Activated CD8-positive, alpha-beta T cell treated with anti-CD3 and anti-CD28 coated beads for 36 hours (primary cell): ENCODE measurements at regions not wholly inside any gene's neighbourhood (a gene's known extent, or its start where the extent isn't known, plus 50 kb on each side); places are given as distances from the start of the nearest gene placed in this dataset.

Source experiments
- ATAC-seq: fragments of 200-7000 bp; cut with Tn5 transposase; one replicate; pipeline ENCODE4 v1.10.0; 2021; ENCODE audit warnings: mild to moderate bottlenecking, moderate library complexity
- CTCF ChIA-PET: fragments of 350-600 bp; sonication (Branson Sonifier 250); formaldehyde crosslinking; loops from one replicate; lab custom pipeline; 2021; ENCODE audit warnings: antibody characterized with exemption; lab: Charles Lee
- POLR2A ChIA-PET: fragments of 350-600 bp; sonication (Branson Sonifier 250); formaldehyde crosslinking; loops from one replicate; lab custom pipeline; 2021; ENCODE audit warnings: antibody characterized with exemption; lab: Charles Lee
- DNase-seq: peaks from one replicate; pipeline ENCODE4 v3.0.0-alpha.2; 2020
- H3K27ac Mint-ChIP-seq: one replicate; pipeline ENCODE4 v1.8.0; 2021; ENCODE audit warnings: mild to moderate bottlenecking, mixed read lengths
- H3K27me3 Mint-ChIP-seq: one replicate; pipeline ENCODE4 v1.8.0; 2021; ENCODE audit warnings: mixed read lengths
- H3K36me3 Mint-ChIP-seq: one replicate; pipeline ENCODE4 v1.8.0; 2021; ENCODE audit warnings: low read depth, mixed read lengths
- H3K4me1 Mint-ChIP-seq: one replicate; pipeline ENCODE4 v1.8.0; 2021; ENCODE audit warnings: low read depth, mixed read lengths
- H3K4me3 Mint-ChIP-seq: one replicate; pipeline ENCODE4 v1.8.0; 2021; ENCODE audit warnings: mild to moderate bottlenecking, moderate library complexity, mixed read lengths
- H3K9me3 Mint-ChIP-seq: one replicate; pipeline ENCODE4 v1.8.0; 2021; ENCODE audit warnings: mixed read lengths
- intact Hi-C: fragments of 100-400 bp; cut with micrococcal nuclease; formaldehyde crosslinking; loops from one replicate; pipeline ENCODE4 v1.10.0; 2022
- TF ChIP-seq, protein P1 (sequence below): fragments of 200-600 bp; IDR thresholded peaks from one replicate; pipeline ENCODE4 v1.8.0; 2022; ENCODE audit warnings: antibody characterized with exemption, mild to moderate bottlenecking

DNA sequence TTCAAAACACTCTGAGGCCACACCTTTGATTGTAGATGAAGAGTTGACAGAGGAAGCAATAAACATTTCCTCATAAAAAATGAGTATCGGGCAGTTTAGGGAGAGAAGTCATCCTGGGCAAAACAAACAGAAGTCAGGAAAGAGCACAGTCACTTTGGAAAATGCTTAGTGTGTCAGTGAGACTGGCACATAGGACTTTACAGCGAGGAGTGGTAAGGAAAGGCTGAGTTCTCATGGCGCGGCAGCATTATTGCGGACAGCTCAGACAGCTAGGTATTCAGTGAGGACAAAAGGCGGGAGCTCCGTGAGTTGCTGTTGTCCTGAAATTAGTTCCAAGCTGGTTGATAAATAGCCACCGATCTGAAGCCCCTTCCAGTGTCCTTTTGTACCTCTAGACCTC is 229.9 kb downstream of the SNAPC1 start:
- no peaks in the 10 kb centered on the region for H3K9me3 Mint-ChIP-seq
- H3K27ac Mint-ChIP-seq, result no peak overlapping the region
- no peak overlapping the region for H3K4me3 Mint-ChIP-seq
- H3K27me3 Mint-ChIP-seq, result peaks cover 4% of the 10 kb centered on the region
- no peaks in the 10 kb centered on the region for H3K4me1 Mint-ChIP-seq
- intact Hi-C loops, result no loop called here
- H3K36me3 Mint-ChIP-seq, result no peaks in the 10 kb centered on the region
- ChIA-PET POLR2A (no interaction called here), CTCF (no interaction called here)
- ATAC-seq (no peak), DNase-seq (no peak)
- TF ChIP-seq, protein P1, sequence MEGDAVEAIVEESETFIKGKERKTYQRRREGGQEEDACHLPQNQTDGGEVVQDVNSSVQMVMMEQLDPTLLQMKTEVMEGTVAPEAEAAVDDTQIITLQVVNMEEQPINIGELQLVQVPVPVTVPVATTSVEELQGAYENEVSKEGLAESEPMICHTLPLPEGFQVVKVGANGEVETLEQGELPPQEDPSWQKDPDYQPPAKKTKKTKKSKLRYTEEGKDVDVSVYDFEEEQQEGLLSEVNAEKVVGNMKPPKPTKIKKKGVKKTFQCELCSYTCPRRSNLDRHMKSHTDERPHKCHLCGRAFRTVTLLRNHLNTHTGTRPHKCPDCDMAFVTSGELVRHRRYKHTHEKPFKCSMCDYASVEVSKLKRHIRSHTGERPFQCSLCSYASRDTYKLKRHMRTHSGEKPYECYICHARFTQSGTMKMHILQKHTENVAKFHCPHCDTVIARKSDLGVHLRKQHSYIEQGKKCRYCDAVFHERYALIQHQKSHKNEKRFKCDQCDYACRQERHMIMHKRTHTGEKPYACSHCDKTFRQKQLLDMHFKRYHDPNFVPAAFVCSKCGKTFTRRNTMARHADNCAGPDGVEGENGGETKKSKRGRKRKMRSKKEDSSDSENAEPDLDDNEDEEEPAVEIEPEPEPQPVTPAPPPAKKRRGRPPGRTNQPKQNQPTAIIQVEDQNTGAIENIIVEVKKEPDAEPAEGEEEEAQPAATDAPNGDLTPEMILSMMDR, result no peak

DNA sequence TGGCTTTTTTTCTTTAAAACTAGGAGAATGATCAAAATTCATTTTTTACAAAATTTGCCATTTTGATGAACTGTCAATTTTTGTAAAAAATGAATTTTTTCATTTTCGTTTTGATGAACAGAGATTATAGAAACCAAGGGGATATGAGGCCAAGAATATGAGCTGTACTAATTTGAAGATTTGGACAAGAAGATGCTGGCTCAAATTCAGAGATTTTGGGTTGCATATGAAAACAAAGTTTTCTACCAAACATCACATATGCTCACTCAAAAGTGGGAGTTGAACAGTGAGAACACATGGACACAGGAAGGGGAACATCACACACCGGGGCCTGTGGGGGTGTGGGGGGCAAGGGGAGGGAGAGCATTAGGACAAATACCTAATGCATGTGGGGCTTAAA is 230.7 kb downstream of the SNAPC1 start:
- POLR2A ChIA-PET, result no interaction called here
- intact Hi-C loops, result no loop called here
- H3K4me1 Mint-ChIP-seq, result no peaks in the 10 kb centered on the region
- no peak for ATAC-seq
- H3K27me3 Mint-ChIP-seq, result peaks cover 4% of the 10 kb centered on the region
- no peaks in the 10 kb centered on the region for H3K9me3 Mint-ChIP-seq
- TF ChIP-seq, protein P1, result no peak
- CTCF ChIA-PET, result interaction anchor here (3.3 kb wide), 1 partner anchor 134 kb away, joined by 16 read pairs; no protein-coding TSS in a partner anchor
- no peak for DNase-seq
- no peak overlapping the region for H3K4me3 Mint-ChIP-seq
- H3K36me3 Mint-ChIP-seq, result no peaks in the 10 kb centered on the region
- no peak overlapping the region for H3K27ac Mint-ChIP-seq

DNA sequence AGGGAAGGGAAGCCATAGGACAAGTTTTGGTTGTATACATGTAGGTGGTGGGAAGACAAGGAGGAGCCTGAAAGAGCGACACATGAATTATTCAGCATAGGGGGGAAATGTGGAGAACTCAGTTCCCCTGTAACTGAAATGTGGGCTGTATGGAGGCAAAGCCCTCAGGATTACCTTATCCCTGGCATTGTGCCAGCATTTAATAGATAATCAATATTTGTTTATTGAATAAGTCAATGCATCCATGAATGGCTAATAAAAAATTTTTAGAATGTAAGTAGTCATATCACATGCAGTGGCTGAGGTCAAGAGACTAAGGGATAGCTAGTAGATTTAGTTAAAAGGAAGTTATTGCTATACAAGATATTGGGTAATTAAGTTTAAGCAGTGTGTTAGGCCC is 232.4 kb downstream of the SNAPC1 start:
- ATAC-seq (no peak), DNase-seq (no peak)
- TF ChIP-seq, protein P1, result no peak
- H3K4me3 Mint-ChIP-seq, result no peak overlapping the region
- H3K4me1 Mint-ChIP-seq, result no peaks in the 10 kb centered on the region
- H3K27me3 Mint-ChIP-seq, result peaks cover 4% of the 10 kb centered on the region
- no peaks in the 10 kb centered on the region for H3K36me3 Mint-ChIP-seq
- CTCF ChIA-PET, result interaction anchor here (3.3 kb wide), 1 partner anchor 132 kb away, joined by 16 read pairs; no protein-coding TSS in a partner anchor
- H3K9me3 Mint-ChIP-seq, result no peaks in the 10 kb centered on the region
- intact Hi-C loops, result no loop called here
- H3K27ac Mint-ChIP-seq, result no peak overlapping the region
- POLR2A ChIA-PET, result no interaction called here

DNA sequence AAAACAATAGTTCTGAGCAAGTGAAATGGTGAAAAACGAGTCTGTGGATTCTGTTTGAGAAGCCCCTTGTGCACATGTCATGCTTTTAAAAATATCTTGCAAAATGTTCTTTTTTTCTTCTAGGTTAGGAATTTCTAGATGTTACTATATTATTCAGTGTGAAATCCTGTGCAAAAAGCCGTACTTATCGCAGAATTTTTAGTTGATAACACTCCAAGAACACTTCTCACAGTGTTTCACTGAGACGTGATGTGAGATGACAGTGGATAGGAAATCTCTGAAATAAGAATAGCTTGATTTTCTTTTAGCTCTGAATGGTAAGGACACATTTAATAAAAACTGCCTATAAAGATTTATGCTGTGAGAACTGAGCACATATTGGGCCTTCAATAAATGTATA is 234.5 kb downstream of the SNAPC1 start:
- Mint-ChIP-seq H3K9me3 (no peaks in the 10 kb centered on the region), H3K4me3 (no peak overlapping the region), H3K27ac (no peak overlapping the region), H3K36me3 (no peaks in the 10 kb centered on the region), H3K27me3 (peaks cover 8% of the 10 kb centered on the region), H3K4me1 (no peaks in the 10 kb centered on the region)
- TF ChIP-seq, protein P1, result no peak
- ChIA-PET POLR2A (no interaction called here), CTCF (interaction anchor here (1.7 kb wide), 1 partner anchor 13 kb away, joined by 4 read pairs; no protein-coding TSS in a partner anchor)
- intact Hi-C loops, result no loop called here
- DNase-seq (no peak), ATAC-seq (no peak)

DNA sequence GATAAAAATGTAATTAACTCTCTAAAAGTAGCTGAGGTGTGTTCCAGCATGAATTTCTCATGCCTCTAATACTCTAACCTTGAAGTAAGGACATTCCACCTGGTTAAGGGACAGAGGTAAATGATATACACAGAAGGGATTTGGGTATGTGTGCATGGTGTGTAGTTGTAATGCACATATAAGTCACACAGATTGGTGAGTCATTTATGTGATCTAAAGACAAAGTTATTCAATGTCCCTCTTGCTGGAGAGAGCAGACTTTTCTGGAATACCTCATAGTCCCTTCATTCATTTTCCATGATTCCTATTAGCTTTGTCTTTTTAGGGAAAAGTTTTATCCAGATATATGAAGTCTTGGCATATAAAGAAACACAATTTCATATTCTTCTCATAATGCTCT is 234.9 kb downstream of the SNAPC1 start:
- Mint-ChIP-seq H3K9me3 (no peaks in the 10 kb centered on the region), H3K36me3 (no peaks in the 10 kb centered on the region), H3K27me3 (peaks cover 8% of the 10 kb centered on the region), H3K27ac (no peak overlapping the region), H3K4me1 (no peaks in the 10 kb centered on the region), H3K4me3 (no peak overlapping the region)
- TF ChIP-seq, protein P1, result no peak
- no peak for DNase-seq
- ChIA-PET CTCF (interaction anchor here (1.7 kb wide), 1 partner anchor 14 kb away, joined by 4 read pairs; no protein-coding TSS in a partner anchor), POLR2A (no interaction called here)
- intact Hi-C loops, result no loop called here
- ATAC-seq, result no peak
